SU-DHL-6 (cell line): ENCODE measurements at regions not wholly inside any gene's neighbourhood (a gene's known extent, or its start where the extent isn't known, plus 50 kb on each side); places are given as distances from the start of the nearest gene placed in this dataset.

Experiments used
- EZH2phosphoT487 ChIP-seq: fragments of 200-600 bp; sonication (generic), shearing (Covaris generic); conservative IDR thresholded peaks from 2 replicates; pipeline ENCODE4 v1.6.1; 2018; ENCODE audit warnings: mild to moderate bottlenecking, antibody characterized with exemption, low read length, moderate library complexity, mixed read lengths
- TF ChIP-seq, protein P1 (sequence below): fragments of 200-600 bp; sonication (generic); IDR thresholded peaks from one replicate; pipeline ENCODE4 v1.5.1; 2017; ENCODE audit warnings: antibody characterized with exemption, mild to moderate bottlenecking, low read length, moderate library complexity; ENCODE audit not compliant: insufficient read depth, poor library complexity, severe bottlenecking

DNA sequence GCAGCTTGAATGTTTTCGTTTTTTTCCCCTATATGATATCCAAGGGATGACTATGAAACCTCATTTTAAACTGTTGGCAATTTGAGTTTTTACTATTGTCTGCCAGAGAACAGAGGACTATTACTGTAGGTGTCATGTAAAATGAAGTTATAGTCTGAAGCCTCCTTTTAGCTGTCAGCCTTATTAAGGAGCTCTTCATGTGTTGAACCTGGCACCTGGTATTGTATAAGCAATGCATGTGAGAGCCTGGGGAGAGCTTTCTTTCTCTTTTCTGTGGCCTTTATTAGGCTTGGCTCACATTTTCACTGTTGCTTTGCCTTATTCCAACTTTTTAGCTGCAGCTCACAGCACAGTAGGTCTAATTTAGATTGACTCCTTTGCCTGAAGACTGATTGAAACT, 119.1 kb upstream of the FOXP2 start:
- TF ChIP-seq, protein P1, sequence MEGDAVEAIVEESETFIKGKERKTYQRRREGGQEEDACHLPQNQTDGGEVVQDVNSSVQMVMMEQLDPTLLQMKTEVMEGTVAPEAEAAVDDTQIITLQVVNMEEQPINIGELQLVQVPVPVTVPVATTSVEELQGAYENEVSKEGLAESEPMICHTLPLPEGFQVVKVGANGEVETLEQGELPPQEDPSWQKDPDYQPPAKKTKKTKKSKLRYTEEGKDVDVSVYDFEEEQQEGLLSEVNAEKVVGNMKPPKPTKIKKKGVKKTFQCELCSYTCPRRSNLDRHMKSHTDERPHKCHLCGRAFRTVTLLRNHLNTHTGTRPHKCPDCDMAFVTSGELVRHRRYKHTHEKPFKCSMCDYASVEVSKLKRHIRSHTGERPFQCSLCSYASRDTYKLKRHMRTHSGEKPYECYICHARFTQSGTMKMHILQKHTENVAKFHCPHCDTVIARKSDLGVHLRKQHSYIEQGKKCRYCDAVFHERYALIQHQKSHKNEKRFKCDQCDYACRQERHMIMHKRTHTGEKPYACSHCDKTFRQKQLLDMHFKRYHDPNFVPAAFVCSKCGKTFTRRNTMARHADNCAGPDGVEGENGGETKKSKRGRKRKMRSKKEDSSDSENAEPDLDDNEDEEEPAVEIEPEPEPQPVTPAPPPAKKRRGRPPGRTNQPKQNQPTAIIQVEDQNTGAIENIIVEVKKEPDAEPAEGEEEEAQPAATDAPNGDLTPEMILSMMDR: no peak
- no peak for TF ChIP-seq EZH2phosphoT487
